HG03575 (cell line): ENCODE measurements at regions not wholly inside any gene's neighbourhood (a gene's known extent, or its start where the extent isn't known, plus 50 kb on each side); places are given as distances from the start of the nearest gene placed in this dataset.
"Not testable (repeated sequence)": the region's sequence is repeated elsewhere in the genome, so short reads cannot be mapped to it uniquely, and the experiment has no call there.

ENCODE experiments used
- ATAC-seq: cut with Tn5 transposase; IDR thresholded peaks from one replicate; pipeline ENCODE4 v1.9.1; 2021; ENCODE audit not compliant: unreplicated experiment, insufficient number of reproducible peaks, low FRiP score; ENCODE audit errors: extremely low read depth

GRCh38 chr2:155539028-155539427 is 793.5 kb downstream of the NR4A2 start:
- not testable (repeated sequence) for ATAC-seq

DNA sequence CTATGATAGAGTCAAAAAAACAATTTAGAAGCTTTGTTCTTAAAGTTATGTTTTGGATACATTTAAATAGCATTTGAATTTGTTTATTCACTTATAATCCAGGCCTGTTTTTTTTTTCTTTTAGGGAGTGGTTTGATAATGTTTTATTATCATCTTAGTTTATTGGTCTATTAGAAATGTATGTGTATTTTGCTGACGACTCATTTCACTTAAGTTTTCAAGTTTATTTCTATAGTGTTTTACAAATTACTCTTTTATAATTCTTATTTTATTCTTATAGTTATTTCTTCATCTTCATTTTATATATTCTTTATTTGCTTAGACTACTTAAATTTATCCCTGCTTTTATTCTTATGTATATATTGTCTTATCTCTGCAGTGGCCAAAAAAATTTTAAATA is 804.5 kb downstream of the NR4A2 start:
- ATAC-seq = no peak

GRCh38 chr2:155525199-155525598 is 807.3 kb downstream of the NR4A2 start:
- ATAC-seq = no peak

- ATAC-seq = no peak
These were observed 812.9 kb downstream of the NR4A2 start for GRCh38 chr2:155519529-155520130.

GRCh38 chr2:155518094-155518493 is 814.4 kb downstream of the NR4A2 start:
- no peak for ATAC-seq

GRCh38 chr2:155517362-155517761 is 815.2 kb downstream of the NR4A2 start:
- ATAC-seq = no peak

DNA sequence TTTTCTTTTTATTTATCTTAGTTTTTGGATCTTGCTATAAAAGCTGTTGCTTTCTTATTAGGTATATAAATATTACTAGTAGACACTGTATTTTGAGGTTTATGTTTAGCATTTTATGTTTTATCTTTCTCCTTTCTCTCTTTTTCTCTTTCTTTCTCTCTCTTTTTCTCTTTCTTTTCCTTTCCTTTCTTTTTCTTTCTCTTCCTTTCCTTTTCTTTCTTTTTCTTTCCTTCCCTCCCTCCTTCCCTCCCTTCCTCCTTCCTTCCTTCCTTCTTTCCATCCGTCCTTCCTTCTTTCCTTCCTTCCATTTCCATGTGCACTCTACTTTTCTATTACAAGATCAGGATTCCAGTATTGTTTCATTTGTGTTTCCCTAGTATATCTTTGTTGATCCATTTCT is 814.8 kb downstream of the KCNJ3 start:
- ATAC-seq = no peak

- no peak for ATAC-seq
These were observed 804.3 kb downstream of the KCNJ3 start for GRCh38 chr2:155502766-155503165.

DNA sequence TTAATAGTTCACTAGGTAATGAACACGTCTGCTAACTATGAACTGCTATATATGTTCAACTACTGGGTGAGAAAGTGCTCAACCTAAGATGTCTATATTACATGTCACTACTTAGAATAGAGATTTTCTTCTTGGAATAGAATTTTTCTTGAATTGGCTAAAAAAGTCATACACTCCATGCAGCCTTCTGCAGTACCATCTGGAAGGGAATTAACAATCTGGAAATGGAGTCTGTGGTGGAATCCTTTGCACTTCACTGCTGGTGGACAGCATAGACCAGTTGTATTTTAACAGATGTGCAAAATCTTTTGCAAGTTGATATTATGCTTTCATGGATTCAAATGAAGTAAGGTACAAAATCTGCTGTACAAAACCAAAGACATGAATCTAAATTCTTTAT is 799.6 kb downstream of the KCNJ3 start:
- no peak for ATAC-seq

- no peak for ATAC-seq
These were observed 796.2 kb downstream of the KCNJ3 start for GRCh38 chr2:155494744-155495143.

- ATAC-seq = no peak
These were observed 786.8 kb downstream of the KCNJ3 start for GRCh38 chr2:155485141-155485842.

DNA sequence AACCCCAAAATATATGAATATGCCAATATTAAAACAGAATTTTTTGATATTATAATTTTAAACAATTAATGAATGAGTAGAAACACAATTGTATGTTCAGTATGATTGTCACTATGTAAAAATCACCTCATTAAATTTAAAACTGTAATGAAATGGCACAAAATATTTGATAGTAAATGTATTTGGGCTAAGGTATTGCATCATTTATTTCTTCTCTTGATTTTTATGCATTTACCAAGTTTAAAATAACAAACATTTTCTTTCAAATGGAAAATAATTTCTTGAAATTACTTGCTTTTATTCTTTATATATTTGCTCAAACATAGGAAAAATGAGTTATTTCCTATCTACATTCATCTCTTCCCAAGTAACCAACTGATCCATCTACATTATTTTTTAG is 782.6 kb downstream of the KCNJ3 start:
- ATAC-seq = no peak

DNA sequence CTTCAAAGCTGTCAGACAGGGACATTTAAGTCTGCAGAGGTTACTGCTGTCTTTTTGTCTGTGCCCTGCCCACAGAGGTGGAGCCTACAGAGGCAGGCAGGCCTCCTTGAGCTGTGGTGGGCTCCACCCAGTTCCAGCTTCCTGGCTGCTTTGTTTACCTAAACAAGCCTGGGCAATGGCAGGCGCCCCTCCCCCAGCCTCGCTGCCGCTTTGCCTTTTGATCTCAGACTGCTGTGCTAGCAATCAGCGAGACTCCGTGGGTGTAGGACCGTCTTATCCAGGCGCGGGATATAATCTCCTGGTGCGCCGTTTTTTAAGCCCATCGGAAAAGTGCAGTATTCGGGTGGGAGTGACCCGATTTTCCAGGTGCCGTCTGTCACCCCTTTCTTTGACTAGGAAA is 773.5 kb downstream of the KCNJ3 start:
- not testable (repeated sequence) for ATAC-seq

DNA sequence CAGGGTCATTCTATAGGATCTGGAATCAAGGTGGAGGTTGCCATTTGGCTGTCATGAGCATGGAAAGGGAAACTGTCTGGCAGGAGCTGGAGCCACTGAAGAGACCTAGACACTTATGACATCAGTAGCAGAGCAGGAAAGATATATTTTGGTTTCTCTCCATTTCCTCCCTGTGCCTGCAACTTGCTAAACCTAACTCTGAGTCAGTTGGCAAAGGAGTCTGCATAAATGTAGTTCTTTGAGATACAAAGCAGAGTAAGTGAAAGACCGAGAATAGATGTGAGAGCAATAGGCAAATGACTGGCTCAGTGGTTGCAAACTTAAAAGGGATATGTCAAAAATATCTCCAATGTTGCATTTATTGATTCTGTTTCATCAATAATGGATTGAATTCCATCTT is 757.7 kb downstream of the KCNJ3 start:
- ATAC-seq = no peak

DNA sequence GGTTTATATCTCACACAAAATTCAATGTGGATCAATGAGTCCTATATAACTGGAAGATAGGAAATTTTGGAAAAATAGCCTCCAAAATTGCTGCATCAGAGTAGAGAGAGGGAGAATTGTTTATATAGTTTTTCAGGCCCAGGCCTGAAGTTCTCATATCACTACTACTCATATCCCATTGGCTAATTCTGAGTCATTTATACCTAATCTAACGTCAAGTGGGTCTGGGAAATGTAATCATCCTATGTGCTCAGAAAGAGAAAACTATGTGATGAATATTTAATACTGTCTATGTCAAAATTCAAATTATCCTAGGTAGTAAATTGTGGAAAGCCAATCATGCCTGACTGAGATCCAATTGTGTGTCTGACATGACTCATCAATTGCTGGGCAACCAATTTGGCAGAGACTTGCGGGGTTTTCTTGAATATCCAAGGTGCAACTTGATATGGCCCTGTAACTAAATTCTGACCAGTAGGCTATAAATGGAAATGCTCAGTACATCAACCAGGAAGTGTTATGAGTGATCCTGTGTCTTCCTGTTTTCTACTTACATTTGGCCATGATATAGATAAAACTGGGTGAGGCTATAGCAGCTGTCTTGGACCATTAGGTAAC is 744.4 kb downstream of the KCNJ3 start:
- no peak for ATAC-seq

GRCh38 chr2:155442088-155442487 is 743.6 kb downstream of the KCNJ3 start:
- no peak for ATAC-seq

GRCh38 chr2:155431004-155431507 is 732.6 kb downstream of the KCNJ3 start:
- ATAC-seq = no peak

DNA sequence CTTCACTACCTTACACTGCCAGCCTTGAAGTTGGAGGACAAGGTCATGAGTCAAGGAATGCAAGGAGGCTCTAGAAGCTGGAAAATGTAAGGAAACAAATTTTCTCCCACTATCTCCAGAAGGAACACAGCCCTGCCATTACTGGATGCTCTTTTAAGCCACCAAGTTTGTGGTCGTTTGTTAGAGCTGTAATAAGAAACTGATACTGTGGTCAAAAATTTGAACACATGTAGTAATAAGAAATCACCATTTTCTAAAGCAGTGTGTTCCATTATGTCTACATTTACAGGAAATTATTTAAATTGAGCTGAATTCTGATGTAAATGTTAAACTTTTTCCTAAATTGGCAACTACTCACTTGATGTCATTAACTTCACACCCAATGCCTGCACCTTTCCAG is 729.0 kb downstream of the KCNJ3 start:
- ATAC-seq = no peak

DNA sequence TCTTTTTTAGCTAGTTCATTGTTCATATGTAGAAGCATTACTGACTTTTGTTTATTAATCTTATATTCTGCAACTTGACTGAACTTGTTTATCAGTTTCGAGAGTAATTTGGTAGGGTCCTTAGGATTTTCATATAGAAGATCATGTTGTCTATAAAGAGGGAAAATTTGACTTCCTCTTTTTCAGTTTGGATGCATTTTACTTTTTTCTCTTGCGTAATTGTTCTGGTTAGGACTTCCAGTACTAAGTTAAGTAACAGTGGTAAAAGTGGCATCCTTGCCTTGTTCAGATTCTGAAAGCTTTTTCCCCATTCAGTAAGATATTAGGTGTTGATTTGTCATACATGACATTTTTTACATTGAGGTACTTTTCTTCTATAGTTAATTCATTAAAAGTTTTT is 726.0 kb downstream of the KCNJ3 start:
- no peak for ATAC-seq

DNA sequence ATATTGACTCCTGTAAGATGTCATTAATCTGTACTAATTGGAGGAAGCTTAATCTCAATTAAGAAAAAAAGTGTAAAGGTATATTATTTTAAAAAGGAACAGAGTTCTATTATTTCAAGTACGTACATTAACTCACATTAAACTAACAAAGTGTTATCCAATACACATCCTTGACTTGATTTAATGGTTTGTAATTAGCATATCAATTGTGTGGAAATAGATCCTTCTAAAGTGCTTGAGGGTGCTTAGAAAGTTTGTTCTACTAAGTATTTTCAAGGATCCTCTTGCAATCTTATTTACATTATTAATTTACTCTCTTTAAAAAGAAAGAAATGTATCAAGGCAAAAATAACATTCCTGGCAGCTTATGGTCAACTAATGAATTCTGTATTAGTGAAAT is 720.3 kb downstream of the KCNJ3 start:
- no peak for ATAC-seq
